SJCRH30 (cell line): ENCODE measurements at regions not wholly inside any gene's neighbourhood (a gene's known extent, or its start where the extent isn't known, plus 50 kb on each side); places are given as distances from the start of the nearest gene placed in this dataset.

Experiments
- DNase-seq, 2 experiments: peaks; one replicate each; pipeline ENCODE4 v3.0.0-alpha.2; 2015 to 2020
- H3K27ac ChIP-seq: fragments of 250-450 bp; sonication (Bioruptor Pico); 2 replicates; pipeline ENCODE4 v1.5.1; 2020; ENCODE audit warnings: mild to moderate bottlenecking, moderate library complexity
- H3K27me3 ChIP-seq: fragments of 250-450 bp; sonication (Bioruptor Pico); 2 replicates; pipeline ENCODE4 v1.5.1; 2020; ENCODE audit warnings: mild to moderate bottlenecking, moderate library complexity
- H3K36me3 ChIP-seq: fragments of 250-450 bp; sonication (Bioruptor Pico); 2 replicates; pipeline ENCODE4 v1.5.1; 2020; ENCODE audit warnings: mild to moderate bottlenecking, moderate library complexity
- H3K4me1 ChIP-seq: fragments of 250-450 bp; sonication (Bioruptor Pico); 2 replicates; pipeline ENCODE4 v1.5.1; 2020; ENCODE audit warnings: mild to moderate bottlenecking, moderate library complexity
- H3K4me3 ChIP-seq: fragments of 250-450 bp; sonication (Bioruptor Pico); 2 replicates; pipeline ENCODE4 v1.5.1; 2020; ENCODE audit warnings: mild to moderate bottlenecking, moderate library complexity
- H3K9me3 ChIP-seq: fragments of 250-450 bp; sonication (Bioruptor Pico); replicated peaks from 2 replicates; pipeline ENCODE4 v1.5.1; 2020; ENCODE audit warnings: mild to moderate bottlenecking, moderate library complexity

- no peak overlapping the region for H3K4me3 ChIP-seq
- H3K4me1 ChIP-seq: no peaks in the 10 kb centered on the region
- DNase-seq: no peak
- H3K9me3 ChIP-seq: no peaks in the 10 kb centered on the region
- H3K27ac ChIP-seq: no peak overlapping the region
- H3K36me3 ChIP-seq: no peaks in the 10 kb centered on the region
- H3K27me3 ChIP-seq: no peaks in the 10 kb centered on the region
Measured at GRCh38 chr5:141767671-141768070, 85.6 kb upstream of the ARAP3 start.

- H3K4me1 ChIP-seq: no peaks in the 10 kb centered on the region
- DNase-seq: no peak
- 0 out of 2 replicates have a peak, but pooled peaks cover 4% of the 10 kb centered on the region for H3K27me3 ChIP-seq
- no peak overlapping the region for H3K27ac ChIP-seq
- no peaks in the 10 kb centered on the region for H3K9me3 ChIP-seq
- H3K36me3 ChIP-seq: no peaks in the 10 kb centered on the region
- no peak overlapping the region for H3K4me3 ChIP-seq
Measured at GRCh38 chr5:141765896-141766551, 84.0 kb upstream of the ARAP3 start.

GRCh38 chr5:141763541-141763940 lies 81.5 kb upstream of the ARAP3 start:
- H3K27ac ChIP-seq: no peak overlapping the region
- H3K4me1 ChIP-seq: no peaks in the 10 kb centered on the region
- H3K4me3 ChIP-seq: no peak overlapping the region
- H3K27me3 ChIP-seq: peaks cover 16% of the 10 kb centered on the region; the same call in 1 of the 2 replicates
- no peaks in the 10 kb centered on the region for H3K36me3 ChIP-seq
- no peaks in the 10 kb centered on the region for H3K9me3 ChIP-seq
- DNase-seq: no peak

DNA sequence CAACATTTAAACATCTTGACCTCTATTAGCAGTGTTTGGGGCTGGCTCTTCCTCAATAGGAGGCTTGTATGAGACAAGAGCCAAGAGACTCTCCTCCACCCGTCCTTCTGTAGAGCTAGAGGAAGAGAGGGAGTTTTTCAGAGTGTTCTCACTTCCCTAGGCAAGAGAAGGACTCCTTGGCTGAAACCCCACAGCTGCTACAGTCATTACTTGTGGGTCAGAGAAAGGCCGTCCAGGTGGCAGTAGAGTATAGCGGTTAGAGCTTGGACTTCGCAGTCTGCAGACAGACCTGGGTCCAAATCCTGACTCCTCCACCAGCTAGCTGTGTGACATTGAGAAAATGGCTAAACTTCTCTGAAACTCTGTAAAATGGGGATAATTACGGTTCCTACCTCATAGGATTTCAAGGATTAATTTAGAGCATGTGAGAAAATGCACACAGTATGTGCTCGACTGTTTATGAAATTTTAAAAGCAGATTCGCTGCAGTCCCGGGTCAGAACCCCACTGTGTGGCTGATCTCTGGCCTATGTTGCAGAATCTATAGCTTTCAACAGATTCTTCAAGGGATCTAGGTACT lies 80.8 kb upstream of the ARAP3 start:
- peaks cover 16% of the 10 kb centered on the region; the same call in 1 of the 2 replicates for H3K27me3 ChIP-seq

GRCh38 chr5:141762316-141762715 lies 80.3 kb upstream of the ARAP3 start:
- Histone ChIP-seq H3K4me1 (no peaks in the 10 kb centered on the region), H3K36me3 (no peaks in the 10 kb centered on the region), H3K27ac (no peak overlapping the region), H3K27me3 (peaks cover 20% of the 10 kb centered on the region), H3K9me3 (no peaks in the 10 kb centered on the region), H3K4me3 (no peak overlapping the region)
- no peak for DNase-seq

More for the DNA sequence above, 80.8 kb upstream of the ARAP3 start:
- Histone ChIP-seq H3K4me1 (no peaks in the 10 kb centered on the region), H3K36me3 (no peaks in the 10 kb centered on the region), H3K4me3 (no peak overlapping the region), H3K9me3 (no peaks in the 10 kb centered on the region), H3K27ac (no peak overlapping the region)
- DNase-seq: no peak

DNA sequence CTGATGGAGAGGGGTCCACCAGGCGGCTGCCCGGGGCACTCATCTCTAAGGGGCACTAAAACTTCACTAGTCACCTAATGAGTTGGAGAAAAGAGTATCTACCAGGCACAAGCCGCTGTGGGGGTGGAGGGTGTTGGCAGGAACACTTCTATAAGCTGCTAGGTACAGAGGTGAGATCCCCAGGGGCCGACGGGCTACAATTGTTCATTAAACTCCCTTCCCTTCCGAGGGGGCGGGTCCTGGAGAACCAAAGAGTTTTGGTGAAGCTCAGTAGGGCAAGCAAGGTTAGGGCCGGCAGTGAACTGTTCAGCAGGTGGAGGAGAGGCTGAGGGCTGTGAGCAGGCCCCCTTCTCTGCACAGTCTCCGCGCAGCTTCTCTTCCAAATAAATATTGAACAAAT lies 78.7 kb upstream of the ARAP3 start:
- no peak overlapping the region for H3K27ac ChIP-seq
- no peaks in the 10 kb centered on the region for H3K4me1 ChIP-seq
- H3K4me3 ChIP-seq: no peak overlapping the region
- H3K9me3 ChIP-seq: no peaks in the 10 kb centered on the region
- H3K36me3 ChIP-seq: no peaks in the 10 kb centered on the region
- no peak for DNase-seq
- peaks cover 23% of the 10 kb centered on the region for H3K27me3 ChIP-seq

DNA sequence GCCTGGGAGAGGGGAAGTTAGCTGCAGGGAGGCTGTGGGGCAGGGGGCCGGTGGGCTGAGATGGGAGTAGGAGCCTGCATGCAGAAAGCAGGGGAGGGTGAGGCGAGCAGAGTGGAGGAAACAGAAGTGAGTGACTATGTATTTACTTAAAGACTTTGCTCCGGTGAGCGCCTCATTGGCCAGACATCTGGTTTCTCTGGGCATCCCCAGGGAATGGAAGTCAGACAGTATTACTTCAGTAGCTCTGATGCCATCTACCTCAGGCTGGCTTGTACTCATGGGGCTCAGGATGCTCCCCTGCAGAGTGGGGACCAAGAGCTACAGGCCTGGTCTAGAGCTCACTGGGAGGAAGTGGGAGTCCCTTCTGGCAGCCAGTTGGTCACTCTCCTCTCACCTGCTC lies 78.2 kb upstream of the ARAP3 start:
- peaks cover 23% of the 10 kb centered on the region for H3K27me3 ChIP-seq

DNA sequence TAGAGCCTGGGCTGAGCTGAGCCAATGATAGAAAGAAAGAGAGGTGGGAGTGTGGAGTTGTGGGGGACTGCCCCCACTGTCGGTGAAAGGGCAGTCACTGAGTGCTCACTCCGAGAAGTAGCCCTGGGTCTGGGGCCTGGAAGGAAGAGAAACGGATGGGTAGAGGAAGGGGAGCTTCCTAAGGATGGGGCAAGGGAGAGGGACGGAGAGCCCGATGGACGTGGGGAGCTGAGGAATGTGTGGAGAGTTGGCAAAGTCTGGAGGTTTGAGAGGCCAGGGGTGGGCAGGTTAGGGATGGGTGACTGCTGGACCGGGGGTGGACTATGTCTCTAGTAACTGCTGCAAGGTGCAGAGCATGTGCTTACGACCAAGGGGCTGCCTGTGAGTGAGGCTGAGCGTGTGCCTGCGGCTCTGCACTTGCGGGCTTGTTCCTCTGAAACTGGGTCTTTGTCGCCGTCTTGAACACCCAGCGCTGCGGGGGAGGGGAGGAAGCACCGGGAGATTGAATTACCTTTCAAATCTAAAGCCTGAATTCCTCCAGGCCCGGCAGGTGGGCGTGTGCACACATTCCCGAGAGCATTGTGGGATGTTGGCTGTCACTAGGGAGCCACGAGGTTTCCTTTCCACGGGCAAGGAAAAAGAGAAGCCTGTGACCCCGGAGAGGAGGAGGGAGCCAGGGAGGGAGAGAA lies 76.4 kb upstream of the ARAP3 start:
- DNase-seq: no peak
- no peak overlapping the region for H3K27ac ChIP-seq
- H3K4me1 ChIP-seq: no peaks in the 10 kb centered on the region
- H3K9me3 ChIP-seq: no peaks in the 10 kb centered on the region
- H3K36me3 ChIP-seq: no peaks in the 10 kb centered on the region
- H3K27me3 ChIP-seq: peaks cover 26% of the 10 kb centered on the region
- no peak overlapping the region for H3K4me3 ChIP-seq

More for the DNA sequence above, 78.2 kb upstream of the ARAP3 start:
- H3K9me3 ChIP-seq: no peaks in the 10 kb centered on the region
- H3K4me1 ChIP-seq: no peaks in the 10 kb centered on the region
- DNase-seq: no peak
- H3K4me3 ChIP-seq: no peak overlapping the region
- no peak overlapping the region for H3K27ac ChIP-seq
- H3K36me3 ChIP-seq: no peaks in the 10 kb centered on the region

- H3K27ac ChIP-seq: no peak overlapping the region
- H3K4me3 ChIP-seq: no peak overlapping the region
- no peaks in the 10 kb centered on the region for H3K4me1 ChIP-seq
- no peaks in the 10 kb centered on the region for H3K36me3 ChIP-seq
- DNase-seq: peak; percentile 11 to 19
- H3K9me3 ChIP-seq: no peaks in the 10 kb centered on the region
- peaks cover 26% of the 10 kb centered on the region for H3K27me3 ChIP-seq
Measured at GRCh38 chr5:141757402-141757801, 75.4 kb upstream of the ARAP3 start.

- no peaks in the 10 kb centered on the region for H3K4me1 ChIP-seq
- H3K4me3 ChIP-seq: no peak overlapping the region
- no peak for DNase-seq
- H3K9me3 ChIP-seq: no peaks in the 10 kb centered on the region
- peaks cover 23% of the 10 kb centered on the region for H3K27me3 ChIP-seq
- no peaks in the 10 kb centered on the region for H3K36me3 ChIP-seq
- no peak overlapping the region for H3K27ac ChIP-seq
Measured at GRCh38 chr5:141756196-141756595, 74.2 kb upstream of the ARAP3 start.

GRCh38 chr5:141753971-141754713 lies 72.1 kb upstream of the ARAP3 start:
- DNase-seq: peak; percentile 29 to 66
- Histone ChIP-seq H3K4me1 (no peaks in the 10 kb centered on the region), H3K36me3 (no peaks in the 10 kb centered on the region), H3K9me3 (no peaks in the 10 kb centered on the region), H3K4me3 (no peak overlapping the region), H3K27ac (no peak overlapping the region), H3K27me3 (peaks cover 11% of the 10 kb centered on the region; the same call in 1 of the 2 replicates)

- peaks cover 10% of the 10 kb centered on the region; the same call in 1 of the 2 replicates for H3K27me3 ChIP-seq
- no peak overlapping the region for H3K4me3 ChIP-seq
- no peak for DNase-seq
- no peaks in the 10 kb centered on the region for H3K9me3 ChIP-seq
- no peaks in the 10 kb centered on the region for H3K4me1 ChIP-seq
- no peaks in the 10 kb centered on the region for H3K36me3 ChIP-seq
- H3K27ac ChIP-seq: no peak overlapping the region
Measured at GRCh38 chr5:141753143-141753970, 71.3 kb upstream of the ARAP3 start.

DNA sequence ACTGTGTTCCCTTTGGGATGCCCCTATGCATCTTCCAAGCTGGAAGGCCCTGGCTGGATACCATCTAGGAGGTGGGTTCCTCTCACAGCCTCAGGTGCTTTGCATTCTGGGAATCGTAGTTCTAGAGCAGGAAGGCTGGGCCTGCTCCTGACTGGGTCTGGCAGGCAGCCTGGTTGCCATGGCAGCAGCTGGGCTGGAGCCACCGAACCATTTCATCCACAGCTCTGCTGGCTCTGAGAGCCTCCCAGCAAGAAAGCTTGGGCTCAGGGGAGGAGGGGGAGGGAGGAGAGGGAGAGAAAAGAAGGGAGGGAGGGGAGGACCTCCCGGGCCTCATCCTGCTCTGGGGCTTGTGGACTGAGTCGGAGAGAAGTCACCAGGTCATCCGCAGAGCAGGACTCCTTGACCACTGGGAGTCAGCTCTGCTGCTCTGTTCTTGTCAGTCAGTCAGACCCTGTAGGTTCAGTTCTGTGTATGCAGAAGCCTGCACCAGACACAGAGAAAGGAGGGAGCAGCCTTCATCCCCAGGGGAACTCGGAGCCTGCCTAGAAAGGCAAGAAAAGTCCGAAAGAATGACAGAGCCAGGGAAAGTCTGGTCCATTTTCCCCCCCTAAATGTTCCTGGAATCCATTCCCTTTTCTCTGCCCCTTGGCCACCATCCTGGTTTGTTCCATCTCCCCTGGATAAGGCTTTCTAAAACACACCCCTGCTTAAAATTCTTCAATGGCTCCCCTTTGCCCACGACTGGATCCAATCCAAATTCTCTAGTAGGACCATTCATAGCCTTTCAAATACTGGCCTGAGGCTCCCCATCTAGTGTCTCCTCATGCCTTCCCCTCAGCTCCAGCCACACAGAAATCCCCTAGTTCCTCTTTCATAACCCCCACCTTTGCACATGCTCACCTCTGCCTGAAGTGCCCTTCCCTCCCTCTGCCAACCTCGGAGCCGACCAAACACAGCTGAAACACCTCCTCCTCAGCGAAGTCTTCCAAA lies 65.4 kb upstream of the ARAP3 start:
- Histone ChIP-seq H3K27me3 (no peaks in the 10 kb centered on the region), H3K4me3 (no peak overlapping the region), H3K4me1 (no peaks in the 10 kb centered on the region), H3K36me3 (no peaks in the 10 kb centered on the region), H3K9me3 (no peaks in the 10 kb centered on the region), H3K27ac (no peak overlapping the region)
- peak; percentile 18 to 22 for DNase-seq
